GM23338 (cell line): ENCODE measurements at regions not wholly inside any gene's neighbourhood (a gene's known extent, or its start where the extent isn't known, plus 50 kb on each side); places are given as distances from the start of the nearest gene placed in this dataset.
A peak's percentile ranks its signal among the peaks of the same experiment; 100 is the strongest.

Experiments
- ATAC-seq: fragments of 200-7000 bp; cut with Tn5 transposase; 3 replicates; pipeline ENCODE4 v1.9.1; 2020
- DNase-seq: peaks from one replicate; pipeline ENCODE4 v3.0.0-alpha.2; 2015; ENCODE audit warnings: low spot score
- H2AFZ ChIP-seq: fragments of 200-600 bp; sonication (generic); 2 replicates; pipeline ENCODE4 v1.8.0; 2016; ENCODE audit warnings: antibody characterized with exemption, mild to moderate bottlenecking, moderate library complexity
- H3F3A ChIP-seq: fragments of 200-600 bp; sonication (generic); replicated peaks from 2 replicates; pipeline ENCODE4 v1.8.0; 2017; ENCODE audit warnings: antibody characterized with exemption, mixed run types, low read depth
- H3K27ac ChIP-seq: fragments of 200-600 bp; sonication (generic); 2 replicates; pipeline ENCODE4 v1.6.1; 2016; ENCODE audit warnings: low read depth
- H3K27me3 ChIP-seq: fragments of 200-600 bp; sonication (generic); 2 replicates; pipeline ENCODE4 v1.8.0; 2016; ENCODE audit warnings: mild to moderate bottlenecking, mixed run types, moderate library complexity; ENCODE audit not compliant: insufficient read depth
- H3K36me3 ChIP-seq: fragments of 200-600 bp; sonication (generic); 2 replicates; pipeline ENCODE4 v1.8.0; 2016; ENCODE audit warnings: mild to moderate bottlenecking; ENCODE audit not compliant: insufficient read depth
- H3K4me1 ChIP-seq: fragments of 200-600 bp; sonication (generic); 2 replicates; pipeline ENCODE4 v1.8.0; 2016; ENCODE audit warnings: mild to moderate bottlenecking, moderate library complexity; ENCODE audit not compliant: insufficient read depth
- H3K4me2 ChIP-seq: fragments of 200-600 bp; sonication (generic); 2 replicates; pipeline ENCODE4 v1.7.1; 2017; ENCODE audit warnings: mixed run types
- H3K4me3 ChIP-seq: fragments of 200-600 bp; sonication (generic); 2 replicates; pipeline ENCODE4 v1.6.1; 2016; ENCODE audit warnings: mixed run types
- H3K79me2 ChIP-seq: fragments of 200-600 bp; sonication (generic); replicated peaks from 2 replicates; pipeline ENCODE4 v1.8.0; 2017; ENCODE audit warnings: mild to moderate bottlenecking; ENCODE audit not compliant: insufficient read depth
- H3K9me2 ChIP-seq: fragments of 200-600 bp; sonication (generic); 2 replicates; pipeline ENCODE4 v1.8.0; 2017; ENCODE audit not compliant: insufficient read depth
- H4K20me1 ChIP-seq: fragments of 200-600 bp; sonication (generic); replicated peaks from 2 replicates; pipeline ENCODE4 v1.8.0; 2017; ENCODE audit warnings: mild to moderate bottlenecking; ENCODE audit not compliant: insufficient read depth
- H3K27ac Mint-ChIP-seq: 2 replicates; pipeline ENCODE4 v1.8.0; 2020; ENCODE audit warnings: inconsistent platforms, mild to moderate bottlenecking, moderate library complexity, mixed read lengths
- H3K27me3 Mint-ChIP-seq: 3 replicates; pipeline ENCODE4 v1.8.0; 2022; ENCODE audit warnings: low read depth, mild to moderate bottlenecking, moderate library complexity, mixed read lengths, inconsistent platforms; ENCODE audit not compliant: insufficient read depth, poor library complexity
- H3K36me3 Mint-ChIP-seq: 3 replicates; pipeline ENCODE4 v1.8.0; 2021; ENCODE audit warnings: low read depth, mild to moderate bottlenecking, inconsistent platforms, moderate library complexity, mixed read lengths
- H3K4me1 Mint-ChIP-seq: 3 replicates; pipeline ENCODE4 v1.8.0; 2020; ENCODE audit warnings: mild to moderate bottlenecking, inconsistent platforms, mixed read lengths
- H3K4me3 Mint-ChIP-seq: 3 replicates; pipeline ENCODE4 v1.8.0; 2021; ENCODE audit warnings: moderate library complexity, mild to moderate bottlenecking, inconsistent platforms, mixed read lengths
- H3K9me3 Mint-ChIP-seq: 3 replicates; pipeline ENCODE4 v1.8.0; 2020; ENCODE audit warnings: moderate library complexity, mild to moderate bottlenecking, inconsistent platforms, mixed read lengths
- JUNB ChIP-seq: IDR thresholded peaks from one replicate; pipeline ENCODE4 v1.6.1; 2016; ENCODE audit warnings: antibody characterized with exemption; ENCODE audit not compliant: unreplicated experiment
- NANOG ChIP-seq: IDR thresholded peaks from 2 replicates; pipeline ENCODE4 v1.6.1; 2016; ENCODE audit warnings: antibody characterized with exemption, borderline replicate concordance
- POLR2AphosphoS5 ChIP-seq: IDR thresholded peaks from 2 replicates; pipeline ENCODE4 v1.6.1; 2016; ENCODE audit warnings: antibody characterized with exemption, low read depth
- ZNF114 ChIP-seq: fragments of 250-450 bp; sonication (Bioruptor Pico); IDR thresholded peaks from 2 replicates; pipeline ENCODE4 v1.5.0; 2020; ENCODE audit warnings: mild to moderate bottlenecking, moderate library complexity
- TF ChIP-seq, protein P1 (sequence below): fragments of 250-450 bp; sonication (Bioruptor Pico); IDR thresholded peaks from 2 replicates; pipeline ENCODE4 v1.5.0; 2020; ENCODE audit warnings: mild to moderate bottlenecking, moderate library complexity
- TF ChIP-seq, protein P2 (sequence below), 2 experiments: fragments of 200-600 bp in 1 of 2; sonication (generic) in 1 of 2; conservative IDR thresholded peaks; 2 replicates each; pipeline versions ENCODE4 v1.5.1 to v1.6.1; 2016 to 2017; ENCODE audit warnings: antibody characterized with exemption in 2 of 2, low read depth in 2 of 2, mild to moderate bottlenecking in 2 of 2, moderate library complexity in 1 of 2

DNA sequence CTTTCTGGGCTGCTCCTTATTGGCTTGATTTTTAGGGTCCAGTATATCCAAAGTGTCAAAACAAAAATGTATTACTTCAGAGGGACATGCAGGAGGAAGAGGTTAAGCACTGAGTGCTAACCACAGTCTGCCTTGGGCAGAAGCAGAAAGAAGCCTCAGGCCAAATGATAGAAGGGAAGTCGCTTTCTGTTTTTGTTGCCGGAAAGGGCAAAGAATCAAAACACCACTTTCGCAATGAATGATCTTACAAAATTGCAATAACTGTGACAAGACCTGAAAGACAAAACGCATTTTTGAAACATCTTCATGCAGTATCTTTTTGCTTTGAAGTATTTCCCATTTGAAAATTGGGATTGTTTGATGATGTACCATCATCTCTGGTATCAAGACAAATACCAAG, 70.1 kb upstream of the PICALM start:
- Histone ChIP-seq H3K4me2 (no peak overlapping the region), H3K4me3 (no peak overlapping the region), H3F3A (no peaks in the 10 kb centered on the region), H3K9me2 (no peaks in the 10 kb centered on the region), H4K20me1 (no peaks in the 10 kb centered on the region), H3K36me3 (no peaks in the 10 kb centered on the region), H3K79me2 (no peaks in the 10 kb centered on the region), H3K4me1 (no peaks in the 10 kb centered on the region), H3K27ac (no peak overlapping the region), H2AFZ (peak overlapping the region; percentile 78; the same call in 1 of the 2 replicates), H3K27me3 (no peaks in the 10 kb centered on the region)
- no peak overlapping the region for H3K27ac Mint-ChIP-seq
- no peaks in the 10 kb centered on the region for H3K36me3 Mint-ChIP-seq
- H3K4me1 Mint-ChIP-seq, result no peaks in the 10 kb centered on the region
- no peak overlapping the region for H3K4me3 Mint-ChIP-seq
- no peaks in the 10 kb centered on the region for H3K9me3 Mint-ChIP-seq
- no peak for DNase-seq
- TF ChIP-seq, protein P1, sequence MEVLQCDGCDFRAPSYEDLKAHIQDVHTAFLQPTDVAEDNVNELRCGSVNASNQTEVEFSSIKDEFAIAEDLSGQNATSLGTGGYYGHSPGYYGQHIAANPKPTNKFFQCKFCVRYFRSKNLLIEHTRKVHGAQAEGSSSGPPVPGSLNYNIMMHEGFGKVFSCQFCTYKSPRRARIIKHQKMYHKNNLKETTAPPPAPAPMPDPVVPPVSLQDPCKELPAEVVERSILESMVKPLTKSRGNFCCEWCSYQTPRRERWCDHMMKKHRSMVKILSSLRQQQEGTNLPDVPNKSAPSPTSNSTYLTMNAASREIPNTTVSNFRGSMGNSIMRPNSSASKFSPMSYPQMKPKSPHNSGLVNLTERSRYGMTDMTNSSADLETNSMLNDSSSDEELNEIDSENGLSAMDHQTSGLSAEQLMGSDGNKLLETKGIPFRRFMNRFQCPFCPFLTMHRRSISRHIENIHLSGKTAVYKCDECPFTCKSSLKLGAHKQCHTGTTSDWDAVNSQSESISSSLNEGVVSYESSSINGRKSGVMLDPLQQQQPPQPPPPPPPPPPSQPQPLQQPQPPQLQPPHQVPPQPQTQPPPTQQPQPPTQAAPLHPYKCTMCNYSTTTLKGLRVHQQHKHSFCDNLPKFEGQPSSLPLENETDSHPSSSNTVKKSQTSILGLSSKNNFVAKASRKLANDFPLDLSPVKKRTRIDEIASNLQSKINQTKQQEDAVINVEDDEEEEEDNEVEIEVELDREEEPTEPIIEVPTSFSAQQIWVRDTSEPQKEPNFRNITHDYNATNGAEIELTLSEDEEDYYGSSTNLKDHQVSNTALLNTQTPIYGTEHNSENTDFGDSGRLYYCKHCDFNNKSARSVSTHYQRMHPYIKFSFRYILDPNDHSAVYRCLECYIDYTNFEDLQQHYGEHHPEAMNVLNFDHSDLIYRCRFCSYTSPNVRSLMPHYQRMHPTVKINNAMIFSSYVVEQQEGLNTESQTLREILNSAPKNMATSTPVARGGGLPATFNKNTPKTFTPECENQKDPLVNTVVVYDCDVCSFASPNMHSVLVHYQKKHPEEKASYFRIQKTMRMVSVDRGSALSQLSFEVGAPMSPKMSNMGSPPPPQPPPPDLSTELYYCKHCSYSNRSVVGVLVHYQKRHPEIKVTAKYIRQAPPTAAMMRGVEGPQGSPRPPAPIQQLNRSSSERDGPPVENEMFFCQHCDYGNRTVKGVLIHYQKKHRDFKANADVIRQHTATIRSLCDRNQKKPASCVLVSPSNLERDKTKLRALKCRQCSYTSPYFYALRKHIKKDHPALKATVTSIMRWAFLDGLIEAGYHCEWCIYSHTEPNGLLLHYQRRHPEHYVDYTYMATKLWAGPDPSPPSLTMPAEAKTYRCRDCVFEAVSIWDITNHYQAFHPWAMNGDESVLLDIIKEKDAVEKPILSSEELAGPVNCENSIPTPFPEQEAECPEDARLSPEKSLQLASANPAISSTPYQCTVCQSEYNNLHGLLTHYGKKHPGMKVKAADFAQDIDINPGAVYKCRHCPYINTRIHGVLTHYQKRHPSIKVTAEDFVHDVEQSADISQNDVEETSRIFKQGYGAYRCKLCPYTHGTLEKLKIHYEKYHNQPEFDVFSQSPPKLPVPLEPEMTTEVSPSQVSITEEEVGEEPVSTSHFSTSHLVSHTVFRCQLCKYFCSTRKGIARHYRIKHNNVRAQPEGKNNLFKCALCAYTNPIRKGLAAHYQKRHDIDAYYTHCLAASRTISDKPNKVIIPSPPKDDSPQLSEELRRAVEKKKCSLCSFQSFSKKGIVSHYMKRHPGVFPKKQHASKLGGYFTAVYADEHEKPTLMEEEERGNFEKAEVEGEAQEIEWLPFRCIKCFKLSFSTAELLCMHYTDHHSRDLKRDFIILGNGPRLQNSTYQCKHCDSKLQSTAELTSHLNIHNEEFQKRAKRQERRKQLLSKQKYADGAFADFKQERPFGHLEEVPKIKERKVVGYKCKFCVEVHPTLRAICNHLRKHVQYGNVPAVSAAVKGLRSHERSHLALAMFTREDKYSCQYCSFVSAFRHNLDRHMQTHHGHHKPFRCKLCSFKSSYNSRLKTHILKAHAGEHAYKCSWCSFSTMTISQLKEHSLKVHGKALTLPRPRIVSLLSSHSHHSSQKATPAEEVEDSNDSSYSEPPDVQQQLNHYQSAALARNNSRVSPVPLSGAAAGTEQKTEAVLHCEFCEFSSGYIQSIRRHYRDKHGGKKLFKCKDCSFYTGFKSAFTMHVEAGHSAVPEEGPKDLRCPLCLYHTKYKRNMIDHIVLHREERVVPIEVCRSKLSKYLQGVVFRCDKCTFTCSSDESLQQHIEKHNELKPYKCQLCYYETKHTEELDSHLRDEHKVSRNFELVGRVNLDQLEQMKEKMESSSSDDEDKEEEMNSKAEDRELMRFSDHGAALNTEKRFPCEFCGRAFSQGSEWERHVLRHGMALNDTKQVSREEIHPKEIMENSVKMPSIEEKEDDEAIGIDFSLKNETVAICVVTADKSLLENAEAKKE (CRISPR knock-in tag), result no peak
- TF ChIP-seq, protein P2, sequence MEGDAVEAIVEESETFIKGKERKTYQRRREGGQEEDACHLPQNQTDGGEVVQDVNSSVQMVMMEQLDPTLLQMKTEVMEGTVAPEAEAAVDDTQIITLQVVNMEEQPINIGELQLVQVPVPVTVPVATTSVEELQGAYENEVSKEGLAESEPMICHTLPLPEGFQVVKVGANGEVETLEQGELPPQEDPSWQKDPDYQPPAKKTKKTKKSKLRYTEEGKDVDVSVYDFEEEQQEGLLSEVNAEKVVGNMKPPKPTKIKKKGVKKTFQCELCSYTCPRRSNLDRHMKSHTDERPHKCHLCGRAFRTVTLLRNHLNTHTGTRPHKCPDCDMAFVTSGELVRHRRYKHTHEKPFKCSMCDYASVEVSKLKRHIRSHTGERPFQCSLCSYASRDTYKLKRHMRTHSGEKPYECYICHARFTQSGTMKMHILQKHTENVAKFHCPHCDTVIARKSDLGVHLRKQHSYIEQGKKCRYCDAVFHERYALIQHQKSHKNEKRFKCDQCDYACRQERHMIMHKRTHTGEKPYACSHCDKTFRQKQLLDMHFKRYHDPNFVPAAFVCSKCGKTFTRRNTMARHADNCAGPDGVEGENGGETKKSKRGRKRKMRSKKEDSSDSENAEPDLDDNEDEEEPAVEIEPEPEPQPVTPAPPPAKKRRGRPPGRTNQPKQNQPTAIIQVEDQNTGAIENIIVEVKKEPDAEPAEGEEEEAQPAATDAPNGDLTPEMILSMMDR (conservative IDR thresholded peaks at IDR 0.05; ENCODE audit: low read depth in 2 of 2), result no peak
- TF ChIP-seq JUNB (no peak), POLR2AphosphoS5 (no peak), ZNF114 (CRISPR knock-in tag) (no peak), NANOG (no peak)
- H3K27me3 Mint-ChIP-seq, result no peaks in the 10 kb centered on the region
- ATAC-seq, result no peak
